NB4 (cell line): ENCODE measurements at regions not wholly inside any gene's neighbourhood (a gene's known extent, or its start where the extent isn't known, plus 50 kb on each side); places are given as distances from the start of the nearest gene placed in this dataset.

Source experiments
- DNase-seq: peaks from one replicate; pipeline ENCODE4 v3.0.0; 2010; ENCODE audit warnings: low read depth
- H3K4me3 ChIP-seq: one replicate; pipeline ENCODE4 v1.5.1; 2011; ENCODE audit warnings: mild to moderate bottlenecking, low read depth, low read length, moderate library complexity
- MYC ChIP-seq: IDR thresholded peaks from 2 replicates; pipeline ENCODE4 v1.6.1; 2011; ENCODE audit warnings: low read depth, low read length
- POLR2A ChIP-seq: IDR thresholded peaks from 2 replicates; pipeline ENCODE4 v1.6.1; 2011; ENCODE audit warnings: mild to moderate bottlenecking; ENCODE audit not compliant: insufficient read length; ENCODE audit errors: extremely low read depth
- TF ChIP-seq, protein P1 (sequence below): IDR thresholded peaks from one replicate; pipeline ENCODE4 v1.5.1; 2012; ENCODE audit warnings: low read depth, low read length
- TF ChIP-seq, protein P2 (sequence below): IDR thresholded peaks from 2 replicates; pipeline ENCODE4 v1.6.1; 2011; ENCODE audit warnings: low read depth, low read length

DNA sequence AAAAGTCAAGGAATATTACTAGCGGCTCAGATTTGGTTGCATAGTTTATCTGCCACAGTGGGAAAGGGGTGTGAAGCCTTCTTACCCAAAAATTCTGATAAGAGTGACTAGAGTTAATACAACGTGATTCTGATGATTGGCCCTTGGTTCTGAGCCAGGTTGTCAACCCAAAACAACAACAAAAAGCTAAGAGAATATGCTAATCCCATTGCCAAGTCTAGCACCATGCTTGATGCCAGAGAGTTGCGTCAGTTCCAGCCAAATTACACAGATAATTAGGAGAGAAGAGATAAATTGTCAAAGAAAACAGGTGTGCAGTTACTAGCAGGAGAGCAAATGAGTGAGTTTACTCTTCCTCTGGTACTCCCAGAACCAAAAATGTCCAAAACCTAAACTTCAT, 287.4 kb upstream of the AGA start:
- no peak for TF ChIP-seq POLR2A
- TF ChIP-seq, protein P1, sequence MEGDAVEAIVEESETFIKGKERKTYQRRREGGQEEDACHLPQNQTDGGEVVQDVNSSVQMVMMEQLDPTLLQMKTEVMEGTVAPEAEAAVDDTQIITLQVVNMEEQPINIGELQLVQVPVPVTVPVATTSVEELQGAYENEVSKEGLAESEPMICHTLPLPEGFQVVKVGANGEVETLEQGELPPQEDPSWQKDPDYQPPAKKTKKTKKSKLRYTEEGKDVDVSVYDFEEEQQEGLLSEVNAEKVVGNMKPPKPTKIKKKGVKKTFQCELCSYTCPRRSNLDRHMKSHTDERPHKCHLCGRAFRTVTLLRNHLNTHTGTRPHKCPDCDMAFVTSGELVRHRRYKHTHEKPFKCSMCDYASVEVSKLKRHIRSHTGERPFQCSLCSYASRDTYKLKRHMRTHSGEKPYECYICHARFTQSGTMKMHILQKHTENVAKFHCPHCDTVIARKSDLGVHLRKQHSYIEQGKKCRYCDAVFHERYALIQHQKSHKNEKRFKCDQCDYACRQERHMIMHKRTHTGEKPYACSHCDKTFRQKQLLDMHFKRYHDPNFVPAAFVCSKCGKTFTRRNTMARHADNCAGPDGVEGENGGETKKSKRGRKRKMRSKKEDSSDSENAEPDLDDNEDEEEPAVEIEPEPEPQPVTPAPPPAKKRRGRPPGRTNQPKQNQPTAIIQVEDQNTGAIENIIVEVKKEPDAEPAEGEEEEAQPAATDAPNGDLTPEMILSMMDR: no peak
- H3K4me3 ChIP-seq: no peak overlapping the region
- DNase-seq: no peak

DNA sequence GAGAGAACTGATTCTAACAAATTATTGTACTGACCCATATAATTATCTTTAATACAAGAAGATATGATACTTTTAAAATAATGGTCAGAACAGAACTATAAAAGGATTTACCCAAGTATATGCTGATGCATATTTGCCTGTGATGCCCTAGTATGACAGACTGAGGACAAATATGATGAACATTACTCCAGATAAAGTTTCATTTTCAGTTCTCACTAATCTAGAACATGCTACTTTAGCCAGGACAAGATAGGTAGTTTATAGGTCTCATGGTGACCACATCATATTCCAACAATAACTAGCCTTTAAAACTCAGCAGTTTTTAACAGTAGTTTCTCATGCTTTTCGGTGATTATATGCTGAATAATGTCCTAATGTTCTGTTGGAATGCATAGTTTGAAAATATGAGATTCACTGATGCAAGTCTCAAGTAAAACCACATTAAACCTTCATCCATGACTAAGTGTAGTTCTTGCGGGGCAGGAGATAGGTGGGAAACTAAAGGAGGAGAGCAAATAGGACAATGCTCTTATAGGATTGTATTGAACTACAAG, 295.2 kb upstream of the AGA start:
- DNase-seq: no peak
- no peak overlapping the region for H3K4me3 ChIP-seq
- TF ChIP-seq, protein P1: no peak
- TF ChIP-seq POLR2A: no peak
- TF ChIP-seq MYC: no peak
- TF ChIP-seq, protein P2, sequence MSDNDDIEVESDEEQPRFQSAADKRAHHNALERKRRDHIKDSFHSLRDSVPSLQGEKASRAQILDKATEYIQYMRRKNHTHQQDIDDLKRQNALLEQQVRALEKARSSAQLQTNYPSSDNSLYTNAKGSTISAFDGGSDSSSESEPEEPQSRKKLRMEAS: no peak

GRCh38 chr4:177740563-177740962, 298.3 kb upstream of the AGA start:
- TF ChIP-seq POLR2A (no peak), MYC (no peak)
- TF ChIP-seq, protein P1: no peak
- TF ChIP-seq, protein P2: no peak
- no peak overlapping the region for H3K4me3 ChIP-seq
- no peak for DNase-seq

DNA sequence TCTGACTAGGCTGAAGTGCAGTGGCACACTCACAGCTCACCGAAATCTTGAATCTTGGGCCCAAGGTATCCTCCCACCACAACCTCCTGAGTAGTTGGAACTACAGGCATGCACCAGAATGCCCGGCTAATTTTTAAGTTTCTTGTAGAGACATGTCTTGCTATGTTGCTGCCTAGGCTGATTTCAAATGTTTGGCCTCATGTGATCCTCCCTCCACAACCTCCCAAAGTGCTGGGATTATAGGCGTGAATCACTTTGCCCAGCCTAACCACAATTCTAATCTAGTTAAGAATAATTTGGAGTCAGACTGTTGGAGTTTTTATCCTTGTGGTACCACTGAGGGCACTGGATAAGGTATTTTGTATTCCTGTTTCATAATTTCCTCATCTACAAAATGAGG, 317.5 kb upstream of the AGA start:
- TF ChIP-seq, protein P1: no peak
- TF ChIP-seq POLR2A (no peak), MYC (no peak)
- TF ChIP-seq, protein P2: no peak
- no peak overlapping the region for H3K4me3 ChIP-seq
- no peak for DNase-seq

- TF ChIP-seq, protein P2: no peak
- TF ChIP-seq POLR2A: no peak
- TF ChIP-seq, protein P1: no peak
- no peak for TF ChIP-seq MYC
Measured at GRCh38 chr4:177761692-177762091, 319.5 kb upstream of the AGA start.

DNA sequence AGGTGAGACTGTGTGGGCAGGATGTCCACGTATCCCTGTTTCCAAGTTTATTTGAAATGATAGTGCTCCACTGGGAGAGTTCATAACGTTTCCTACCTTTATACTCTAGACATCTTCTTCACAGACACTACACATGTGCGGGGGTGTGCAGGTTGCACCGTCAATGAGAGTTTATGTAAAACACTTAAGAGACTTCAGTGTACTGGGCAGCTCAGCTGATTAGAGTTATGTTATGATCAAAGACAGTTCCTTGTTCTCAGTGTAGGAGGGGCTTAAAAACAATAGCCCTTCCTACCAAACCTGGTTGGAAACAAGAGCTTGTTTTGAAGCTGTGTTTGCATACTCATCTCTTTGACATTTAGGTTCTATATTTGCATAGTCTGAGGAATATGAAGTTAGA, 326.9 kb upstream of the AGA start:
- TF ChIP-seq POLR2A: no peak
- TF ChIP-seq, protein P2: no peak
- no peak for TF ChIP-seq MYC
- TF ChIP-seq, protein P1: no peak
- no peak overlapping the region for H3K4me3 ChIP-seq
- DNase-seq: no peak

More at GRCh38 chr4:177761692-177762091, 319.5 kb upstream of the AGA start:
- H3K4me3 ChIP-seq: no peak overlapping the region
- no peak for DNase-seq
